Loucy (cell line): ENCODE measurements at regions not wholly inside any gene's neighbourhood (a gene's known extent, or its start where the extent isn't known, plus 50 kb on each side); places are given as distances from the start of the nearest gene placed in this dataset.

Experiments used
- H2AFZ ChIP-seq: fragments of 200-600 bp; sonication (generic); 2 replicates; pipeline ENCODE4 v1.6.0; 2016; ENCODE audit warnings: antibody characterized with exemption, mild to moderate bottlenecking, low read length, moderate library complexity
- H3F3A ChIP-seq: fragments of 200-600 bp; 2 replicates; pipeline ENCODE4 v1.6.0; 2016; ENCODE audit warnings: antibody characterized with exemption, low read depth, mild to moderate bottlenecking
- H3K27me3 ChIP-seq: fragments of 200-600 bp; sonication (generic); 2 replicates; pipeline ENCODE4 v1.6.1; 2014; ENCODE audit warnings: low read length, mild to moderate bottlenecking; ENCODE audit not compliant: insufficient read depth, poor library complexity, severe bottlenecking
- H3K36me3 ChIP-seq: fragments of 200-600 bp; sonication (generic); 2 replicates; pipeline ENCODE4 v1.6.1; 2016; ENCODE audit warnings: low read length; ENCODE audit not compliant: insufficient read depth
- H3K4me1 ChIP-seq: fragments of 200-600 bp; sonication (generic); 2 replicates; pipeline ENCODE4 v1.5.1; 2014; ENCODE audit warnings: low read length, mild to moderate bottlenecking; ENCODE audit not compliant: insufficient read depth, poor library complexity, severe bottlenecking
- H3K4me2 ChIP-seq: fragments of 200-600 bp; sonication (generic); 2 replicates; pipeline ENCODE4 v1.6.0; 2014; ENCODE audit warnings: antibody characterized with exemption, low read length, low read depth, mild to moderate bottlenecking; ENCODE audit not compliant: poor library complexity, severe bottlenecking
- H3K4me3 ChIP-seq: fragments of 200-600 bp; sonication (generic); 2 replicates; pipeline ENCODE4 v1.5.1; 2014; ENCODE audit warnings: low read length, mild to moderate bottlenecking, mixed read lengths; ENCODE audit not compliant: poor library complexity, severe bottlenecking
- H3K79me2 ChIP-seq: fragments of 200-600 bp; sonication (generic); 2 replicates; pipeline ENCODE4 v1.6.1; 2014; ENCODE audit warnings: low read length; ENCODE audit not compliant: insufficient read depth
- H3K9ac ChIP-seq: fragments of 200-600 bp; sonication (generic); 2 replicates; pipeline ENCODE4 v1.6.0; 2014; ENCODE audit warnings: mild to moderate bottlenecking, low read depth, low read length, moderate library complexity; ENCODE audit not compliant: poor library complexity, severe bottlenecking
- H3K9me2 ChIP-seq: fragments of 200-600 bp; sonication (generic); replicated peaks from 2 replicates; pipeline ENCODE4 v1.6.1; 2016; ENCODE audit warnings: low read depth, low read length, mixed read lengths
- H3K9me3 ChIP-seq: fragments of 200-600 bp; sonication (generic); 2 replicates; pipeline ENCODE4 v1.6.1; 2014; ENCODE audit warnings: mild to moderate bottlenecking, antibody characterized with exemption, low read length, low read depth; ENCODE audit not compliant: insufficient read depth
- H4K20me1 ChIP-seq: fragments of 200-600 bp; sonication (generic); 2 replicates; pipeline ENCODE4 v1.6.0; 2014; ENCODE audit warnings: antibody characterized with exemption, low read length, mild to moderate bottlenecking; ENCODE audit not compliant: insufficient read depth, poor library complexity, severe bottlenecking
- EZH2phosphoT487 ChIP-seq: fragments of 200-600 bp; IDR thresholded peaks from 2 replicates; pipeline ENCODE4 v1.6.1; 2018; ENCODE audit warnings: antibody characterized with exemption, mild to moderate bottlenecking, moderate library complexity, borderline replicate concordance
- TF ChIP-seq, protein P1 (sequence below): fragments of 200-600 bp; sonication (generic); conservative IDR thresholded peaks from 2 replicates; pipeline ENCODE4 v1.5.1; 2014; ENCODE audit warnings: mild to moderate bottlenecking, antibody characterized with exemption, low read length

DNA sequence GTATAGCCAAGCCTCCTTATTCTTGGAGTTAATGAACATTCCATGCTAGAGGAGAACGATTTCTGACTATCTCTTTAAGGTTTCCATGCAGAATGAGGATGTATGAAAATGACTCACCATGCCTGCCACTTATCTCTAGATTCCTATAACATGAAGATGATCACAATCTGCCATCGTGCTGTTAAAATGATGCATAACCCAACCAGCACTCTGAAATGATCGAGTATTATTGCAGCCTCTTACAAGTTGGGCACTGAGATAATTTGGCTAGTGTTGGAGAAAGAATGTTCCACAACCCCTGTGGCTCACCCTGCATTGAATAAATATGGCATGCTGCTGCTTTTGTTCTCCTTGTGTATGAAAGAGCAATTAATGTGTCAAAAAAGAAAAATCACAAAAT lies 1143.6 kb upstream of the WWC1 start:
- TF ChIP-seq, protein P1, sequence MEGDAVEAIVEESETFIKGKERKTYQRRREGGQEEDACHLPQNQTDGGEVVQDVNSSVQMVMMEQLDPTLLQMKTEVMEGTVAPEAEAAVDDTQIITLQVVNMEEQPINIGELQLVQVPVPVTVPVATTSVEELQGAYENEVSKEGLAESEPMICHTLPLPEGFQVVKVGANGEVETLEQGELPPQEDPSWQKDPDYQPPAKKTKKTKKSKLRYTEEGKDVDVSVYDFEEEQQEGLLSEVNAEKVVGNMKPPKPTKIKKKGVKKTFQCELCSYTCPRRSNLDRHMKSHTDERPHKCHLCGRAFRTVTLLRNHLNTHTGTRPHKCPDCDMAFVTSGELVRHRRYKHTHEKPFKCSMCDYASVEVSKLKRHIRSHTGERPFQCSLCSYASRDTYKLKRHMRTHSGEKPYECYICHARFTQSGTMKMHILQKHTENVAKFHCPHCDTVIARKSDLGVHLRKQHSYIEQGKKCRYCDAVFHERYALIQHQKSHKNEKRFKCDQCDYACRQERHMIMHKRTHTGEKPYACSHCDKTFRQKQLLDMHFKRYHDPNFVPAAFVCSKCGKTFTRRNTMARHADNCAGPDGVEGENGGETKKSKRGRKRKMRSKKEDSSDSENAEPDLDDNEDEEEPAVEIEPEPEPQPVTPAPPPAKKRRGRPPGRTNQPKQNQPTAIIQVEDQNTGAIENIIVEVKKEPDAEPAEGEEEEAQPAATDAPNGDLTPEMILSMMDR, result no peak
- no peak for TF ChIP-seq EZH2phosphoT487
- H3K79me2 ChIP-seq, result no peaks in the 10 kb centered on the region
- no peak overlapping the region for H3K4me3 ChIP-seq
- H2AFZ ChIP-seq, result no peak overlapping the region
- H3K9me2 ChIP-seq, result no peaks in the 10 kb centered on the region
- no peaks in the 10 kb centered on the region for H3K4me1 ChIP-seq
- no peak overlapping the region for H3K4me2 ChIP-seq
- no peaks in the 10 kb centered on the region for H3K36me3 ChIP-seq
- H3K9me3 ChIP-seq, result no peaks in the 10 kb centered on the region
- H3F3A ChIP-seq, result no peaks in the 10 kb centered on the region
- H3K27me3 ChIP-seq, result no peaks in the 10 kb centered on the region
- no peak overlapping the region for H3K9ac ChIP-seq
- H4K20me1 ChIP-seq, result no peaks in the 10 kb centered on the region

DNA sequence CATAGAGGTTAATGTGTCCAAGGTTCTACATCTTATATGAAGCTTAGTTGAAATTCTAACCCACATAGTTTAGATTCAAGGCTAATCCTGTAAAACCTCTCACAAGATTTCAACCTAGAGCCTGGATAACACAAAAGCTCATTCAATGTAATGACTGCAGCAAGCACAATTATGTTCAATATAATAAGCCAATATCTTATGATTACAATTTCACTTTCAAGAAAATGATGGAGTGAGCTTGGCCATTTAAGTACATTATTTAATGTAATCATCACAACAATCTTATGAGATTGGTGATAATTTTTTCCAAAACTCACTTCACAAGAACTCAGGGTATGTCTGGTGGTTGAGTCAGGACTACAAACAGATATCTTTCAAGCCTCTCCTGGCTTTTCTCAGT lies 1140.8 kb upstream of the WWC1 start:
- no peak overlapping the region for H3K4me3 ChIP-seq
- no peak for TF ChIP-seq EZH2phosphoT487
- TF ChIP-seq, protein P1, result no peak
- H3K27me3 ChIP-seq, result no peaks in the 10 kb centered on the region
- H3K9ac ChIP-seq, result no peak overlapping the region
- H3F3A ChIP-seq, result no peaks in the 10 kb centered on the region
- H2AFZ ChIP-seq, result no peak overlapping the region
- no peaks in the 10 kb centered on the region for H3K9me3 ChIP-seq
- no peak overlapping the region for H3K4me2 ChIP-seq
- no peaks in the 10 kb centered on the region for H3K4me1 ChIP-seq
- no peaks in the 10 kb centered on the region for H4K20me1 ChIP-seq
- no peaks in the 10 kb centered on the region for H3K79me2 ChIP-seq
- no peaks in the 10 kb centered on the region for H3K9me2 ChIP-seq
- H3K36me3 ChIP-seq, result no peaks in the 10 kb centered on the region

DNA sequence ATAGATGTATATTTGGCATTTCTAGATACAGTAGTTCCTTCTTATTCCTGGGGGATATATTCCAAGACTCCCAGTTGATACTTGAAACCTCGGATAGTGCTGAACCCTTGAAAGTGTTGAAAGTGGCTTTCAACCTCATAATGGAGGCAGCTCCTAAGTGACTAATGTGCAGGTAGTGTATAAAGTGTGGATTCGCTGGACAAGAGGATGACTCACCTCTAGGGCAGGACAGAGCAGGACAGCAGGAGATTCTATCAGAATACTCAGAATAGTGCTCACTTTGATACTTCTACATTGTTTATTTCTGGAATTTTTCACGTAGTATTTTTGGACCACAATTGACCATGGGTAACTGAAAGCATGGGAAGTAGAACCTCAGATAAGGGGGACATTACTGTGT lies 1138.9 kb upstream of the WWC1 start:
- H3K79me2 ChIP-seq, result no peaks in the 10 kb centered on the region
- no peak overlapping the region for H2AFZ ChIP-seq
- no peaks in the 10 kb centered on the region for H3K36me3 ChIP-seq
- TF ChIP-seq, protein P1, result no peak
- no peak for TF ChIP-seq EZH2phosphoT487
- no peaks in the 10 kb centered on the region for H3K9me3 ChIP-seq
- no peak overlapping the region for H3K9ac ChIP-seq
- H3K4me2 ChIP-seq, result no peak overlapping the region
- no peaks in the 10 kb centered on the region for H3K4me1 ChIP-seq
- no peak overlapping the region for H3K4me3 ChIP-seq
- no peaks in the 10 kb centered on the region for H3F3A ChIP-seq
- H3K27me3 ChIP-seq, result no peaks in the 10 kb centered on the region
- no peaks in the 10 kb centered on the region for H3K9me2 ChIP-seq
- H4K20me1 ChIP-seq, result no peaks in the 10 kb centered on the region
